ENCODE measurements at regions not wholly inside any gene's neighbourhood (a gene's known extent, or its start where the extent isn't known, plus 50 kb on each side); places are given as distances from the start of the nearest gene placed in this dataset.
"Not testable (repeated sequence)": the region's sequence is repeated elsewhere in the genome, so short reads cannot be mapped to it uniquely, and the experiment has no call there.

DNA sequence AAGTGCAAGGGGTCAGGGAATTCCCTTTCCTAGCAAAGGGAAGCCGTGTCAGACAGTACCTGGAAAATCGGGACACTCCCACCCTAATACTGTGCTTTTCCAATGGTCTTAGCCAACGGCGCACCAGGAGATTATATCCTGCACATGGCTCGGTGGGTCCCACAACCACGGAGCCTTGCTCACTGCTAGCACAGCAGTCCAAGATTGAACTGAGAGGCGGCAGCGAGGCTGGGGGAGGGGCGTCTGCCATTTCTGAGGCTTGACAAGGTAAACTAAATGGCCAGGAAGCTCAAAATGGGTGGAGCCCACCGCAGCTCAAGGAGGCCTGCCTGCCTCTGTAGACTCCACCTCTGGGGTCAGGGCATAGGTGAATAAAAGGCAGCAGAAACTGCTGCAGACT, 76.5 kb upstream of the LINC00632 start:
- DNase-seq (ENCODE audit: insufficient read length, low spot score, missing footprints); H3K27me3 ChIP-seq (ENCODE audit: insufficient read depth, low read length); H3K9me3 ChIP-seq (ENCODE audit: low read depth, low read length); H3K4me3 ChIP-seq (ENCODE audit: insufficient read depth, low read length); H2AFZ ChIP-seq (ENCODE audit: low read length); H3K79me2 ChIP-seq (ENCODE audit: insufficient read depth, low read length); H4K20me1 ChIP-seq (ENCODE audit: insufficient read depth, low read length); H3K36me3 ChIP-seq (ENCODE audit: insufficient read depth, low read length); H3K4me2 ChIP-seq (ENCODE audit: insufficient read depth, low read length); H3K4me1 ChIP-seq (ENCODE audit: insufficient read depth, low read length); H3K27ac ChIP-seq (ENCODE audit: low read depth, low read length): not testable (repeated sequence)

DNA sequence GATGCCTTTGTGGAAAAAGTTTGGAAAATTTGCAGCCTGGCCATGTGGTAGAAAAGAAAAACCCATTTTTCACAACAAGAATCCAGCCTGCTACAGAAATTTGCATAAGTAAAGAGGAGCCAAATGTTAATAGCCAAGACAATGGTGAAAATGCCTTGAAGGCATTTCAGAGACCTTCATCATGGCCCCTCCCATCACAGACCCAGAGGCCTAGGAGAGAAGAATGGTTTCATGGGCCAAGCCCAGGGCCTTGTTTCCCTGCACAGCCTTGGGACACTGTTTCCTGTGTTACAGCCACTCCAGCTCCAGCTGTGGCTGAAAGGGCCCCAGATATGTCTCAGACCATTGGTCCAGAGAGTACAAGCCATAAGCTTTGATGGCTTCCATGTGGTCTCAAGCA, 101.4 kb upstream of the LINC00632 start:
- Histone ChIP-seq H3K9me3 (ENCODE audit: low read depth, low read length) (no peaks in the 10 kb centered on the region), H3K4me2 (ENCODE audit: insufficient read depth, low read length) (no peak overlapping the region), H3K4me3 (ENCODE audit: insufficient read depth, low read length) (no peak overlapping the region), H3K27me3 (ENCODE audit: insufficient read depth, low read length) (no peaks in the 10 kb centered on the region), H3K36me3 (ENCODE audit: insufficient read depth, low read length) (no peaks in the 10 kb centered on the region), H3K27ac (ENCODE audit: low read depth, low read length) (no peak overlapping the region), H3K4me1 (ENCODE audit: insufficient read depth, low read length) (no peaks in the 10 kb centered on the region), H2AFZ (ENCODE audit: low read length) (no peak overlapping the region), H4K20me1 (ENCODE audit: insufficient read depth, low read length) (no peaks in the 10 kb centered on the region), H3K79me2 (ENCODE audit: insufficient read depth, low read length) (no peaks in the 10 kb centered on the region)
- DNase-seq (ENCODE audit: insufficient read length, low spot score, missing footprints), result no peak
- no peak for TF ChIP-seq CTCF (IDR thresholded peaks at IDR 0.05; ENCODE audit: extremely low read depth, low read depth, low read length)

DNA sequence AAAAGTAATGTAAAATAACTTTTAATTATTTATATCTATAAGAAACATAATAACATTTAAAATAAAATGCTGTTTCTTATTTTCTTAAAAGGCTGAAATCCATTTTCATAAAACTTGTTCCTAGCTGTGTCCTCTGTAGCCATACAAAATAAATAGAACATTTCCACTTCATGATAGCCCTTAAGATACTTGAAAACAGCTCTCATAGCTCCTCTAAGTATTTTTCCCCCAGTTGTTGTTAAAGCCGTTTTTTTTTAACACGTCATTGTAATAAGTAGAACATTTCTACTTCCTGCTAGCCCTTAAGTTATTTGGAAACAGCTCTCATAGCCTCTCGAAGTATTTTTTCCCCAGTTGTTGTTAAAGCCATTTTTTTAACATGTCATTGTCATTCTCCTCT, 97.3 kb upstream of the SOX3 start:
- Histone ChIP-seq H3K9me3 (ENCODE audit: low read depth, low read length) (no peaks in the 10 kb centered on the region), H2AFZ (ENCODE audit: low read length) (no peak overlapping the region), H3K4me2 (ENCODE audit: insufficient read depth, low read length) (no peak overlapping the region), H3K27ac (ENCODE audit: low read depth, low read length) (no peak overlapping the region), H3K79me2 (ENCODE audit: insufficient read depth, low read length) (no peaks in the 10 kb centered on the region), H3K36me3 (ENCODE audit: insufficient read depth, low read length) (no peaks in the 10 kb centered on the region), H4K20me1 (ENCODE audit: insufficient read depth, low read length) (no peaks in the 10 kb centered on the region), H3K4me1 (ENCODE audit: insufficient read depth, low read length) (no peaks in the 10 kb centered on the region), H3K4me3 (ENCODE audit: insufficient read depth, low read length) (no peak overlapping the region), H3K27me3 (ENCODE audit: insufficient read depth, low read length) (no peaks in the 10 kb centered on the region)
- DNase-seq (ENCODE audit: insufficient read length, low spot score, missing footprints), result no peak
- no peak for TF ChIP-seq CTCF (IDR thresholded peaks at IDR 0.05; ENCODE audit: extremely low read depth, low read depth, low read length)

DNA sequence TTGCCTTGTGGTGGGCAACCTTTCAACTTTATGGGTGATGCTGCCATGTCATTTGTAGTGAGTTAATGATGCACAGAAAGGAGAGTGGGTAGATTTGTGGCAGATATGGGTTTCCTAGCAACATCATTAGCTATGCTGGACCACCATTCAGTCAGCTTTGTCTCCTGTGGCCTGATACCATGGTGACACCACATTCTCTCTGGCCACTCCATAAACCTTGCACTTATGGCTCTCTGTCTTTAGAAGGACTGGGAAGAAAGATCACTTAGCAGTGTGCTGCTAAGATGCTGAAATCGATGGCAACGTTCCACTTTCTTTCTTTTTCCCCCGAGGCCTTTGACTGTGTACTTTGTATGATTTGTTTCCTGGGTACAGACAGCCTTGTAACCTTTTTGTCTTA, 95.0 kb upstream of the SOX3 start:
- Histone ChIP-seq H3K79me2 (ENCODE audit: insufficient read depth, low read length) (no peaks in the 10 kb centered on the region), H2AFZ (ENCODE audit: low read length) (no peak overlapping the region), H3K4me3 (ENCODE audit: insufficient read depth, low read length) (no peak overlapping the region), H3K4me1 (ENCODE audit: insufficient read depth, low read length) (no peaks in the 10 kb centered on the region), H3K36me3 (ENCODE audit: insufficient read depth, low read length) (no peaks in the 10 kb centered on the region), H3K9me3 (ENCODE audit: low read depth, low read length) (no peaks in the 10 kb centered on the region), H3K4me2 (ENCODE audit: insufficient read depth, low read length) (no peak overlapping the region), H3K27me3 (ENCODE audit: insufficient read depth, low read length) (no peaks in the 10 kb centered on the region), H4K20me1 (ENCODE audit: insufficient read depth, low read length) (no peaks in the 10 kb centered on the region), H3K27ac (ENCODE audit: low read depth, low read length) (no peak overlapping the region)
- no peak for TF ChIP-seq CTCF (IDR thresholded peaks at IDR 0.05; ENCODE audit: extremely low read depth, low read depth, low read length)
- DNase-seq (ENCODE audit: insufficient read length, low spot score, missing footprints), result no peak

DNA sequence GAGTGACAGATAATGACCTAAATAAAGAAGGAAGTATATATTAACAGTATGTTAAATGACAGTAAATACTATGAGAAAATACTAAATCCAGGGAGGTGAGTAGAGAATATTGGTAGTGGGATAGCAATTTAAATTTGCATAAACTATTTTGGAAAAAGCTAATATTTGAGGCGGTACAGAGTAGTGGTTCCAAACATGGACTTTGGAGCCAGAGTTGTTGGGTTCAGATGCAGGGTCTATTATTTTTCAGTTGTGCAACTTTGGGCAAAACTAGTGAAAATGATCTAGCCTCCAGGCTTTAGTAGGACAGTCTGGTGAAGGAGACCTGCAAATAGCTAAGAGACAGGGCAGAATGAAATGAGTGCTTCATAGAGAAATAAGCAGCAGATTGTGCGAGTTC, 84.8 kb upstream of the SOX3 start:
- H3K27me3 ChIP-seq (ENCODE audit: insufficient read depth, low read length), result no peaks in the 10 kb centered on the region
- no peak overlapping the region for H2AFZ ChIP-seq (ENCODE audit: low read length)
- no peak overlapping the region for H3K4me3 ChIP-seq (ENCODE audit: insufficient read depth, low read length)
- DNase-seq (ENCODE audit: insufficient read length, low spot score, missing footprints), result no peak
- no peaks in the 10 kb centered on the region for H3K79me2 ChIP-seq (ENCODE audit: insufficient read depth, low read length)
- H3K4me1 ChIP-seq (ENCODE audit: insufficient read depth, low read length), result no peaks in the 10 kb centered on the region
- H3K9me3 ChIP-seq (ENCODE audit: low read depth, low read length), result no peaks in the 10 kb centered on the region
- H3K36me3 ChIP-seq (ENCODE audit: insufficient read depth, low read length), result no peaks in the 10 kb centered on the region
- H4K20me1 ChIP-seq (ENCODE audit: insufficient read depth, low read length), result no peaks in the 10 kb centered on the region
- no peak overlapping the region for H3K4me2 ChIP-seq (ENCODE audit: insufficient read depth, low read length)
- no peak for TF ChIP-seq CTCF (IDR thresholded peaks at IDR 0.05; ENCODE audit: extremely low read depth, low read depth, low read length)
- H3K27ac ChIP-seq (ENCODE audit: low read depth, low read length), result no peak overlapping the region
